Superior temporal gyrus (tissue), 1 donor: ENCODE measurements at regions not wholly inside any gene's neighbourhood (a gene's known extent, or its start where the extent isn't known, plus 50 kb on each side); places are given as distances from the start of the nearest gene placed in this dataset.

Experiments
- DNase-seq: peaks from one replicate; pipeline ENCODE4 v3.0.0-alpha.2; 2016; ENCODE audit errors: extremely low spot score

DNA sequence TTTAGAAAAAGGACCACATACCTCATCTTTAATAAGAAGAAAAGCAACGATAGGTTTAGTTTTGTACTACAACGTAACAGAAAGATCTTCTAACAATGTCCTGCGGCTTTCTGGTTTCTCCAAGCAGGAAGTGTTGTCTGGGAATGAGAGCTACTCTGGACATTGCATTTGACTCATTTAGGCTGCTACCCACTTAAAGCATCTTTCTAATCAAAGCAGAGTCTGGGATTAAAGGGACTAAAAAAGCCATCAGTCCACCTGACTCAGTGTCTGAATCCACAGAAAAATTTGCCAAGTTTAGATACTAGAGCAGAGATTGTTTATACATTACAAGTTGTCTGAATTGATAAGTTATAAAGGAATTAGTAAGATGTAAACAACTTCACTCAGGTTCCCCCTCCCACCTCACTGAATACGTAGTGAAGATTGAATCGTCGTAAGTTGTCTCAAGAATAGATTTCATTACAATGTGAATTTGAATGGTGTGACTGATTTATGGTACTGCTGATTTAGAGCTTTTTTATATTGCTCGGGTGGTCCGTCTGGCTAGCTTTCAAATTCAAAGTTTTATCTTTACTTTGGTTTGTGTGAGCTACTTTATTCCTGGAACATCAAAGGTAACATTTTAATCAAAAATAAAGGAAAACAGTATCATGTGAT lies 70.2 kb upstream of the SMIM21 start:
- no peak for DNase-seq

DNA sequence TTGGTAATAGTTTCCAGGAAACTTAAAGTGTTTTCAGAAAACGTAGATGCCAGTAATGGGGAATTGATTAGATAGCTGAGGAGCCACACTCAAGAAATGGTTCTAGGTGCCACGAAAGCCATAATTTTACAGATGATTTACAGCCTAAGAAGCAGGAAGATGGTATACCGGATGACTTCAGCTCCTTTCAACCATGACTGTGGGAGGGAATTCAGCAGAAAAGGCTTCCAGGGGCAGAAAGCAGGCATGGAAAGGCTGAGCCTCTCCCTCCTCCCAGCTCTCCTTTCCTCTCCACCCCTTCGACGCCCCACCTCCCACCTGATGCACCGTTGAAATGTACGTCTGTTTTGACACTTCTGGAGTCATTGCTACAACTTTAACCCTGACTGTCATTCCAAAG lies 68.6 kb upstream of the SMIM21 start:
- DNase-seq, result no peak

DNA sequence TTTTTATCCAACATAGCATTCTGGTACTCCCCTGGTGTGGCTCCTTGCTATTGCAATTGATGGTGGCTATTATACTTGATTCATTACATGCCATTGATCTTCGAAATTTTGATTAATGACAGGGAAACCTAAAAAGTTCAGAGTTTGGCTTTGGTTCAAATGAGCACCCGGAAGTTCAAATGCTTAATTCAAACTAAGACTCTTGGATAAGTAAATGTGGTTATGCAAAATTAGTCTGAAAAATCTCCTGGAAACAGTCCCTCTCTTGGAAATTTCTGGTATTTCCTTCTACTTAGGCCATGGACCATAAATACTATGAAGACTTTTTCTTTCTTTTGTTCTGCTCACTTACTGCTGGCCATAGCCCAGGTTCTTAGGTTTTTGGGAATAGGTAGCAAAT lies 65.3 kb upstream of the SMIM21 start:
- no peak for DNase-seq

DNA sequence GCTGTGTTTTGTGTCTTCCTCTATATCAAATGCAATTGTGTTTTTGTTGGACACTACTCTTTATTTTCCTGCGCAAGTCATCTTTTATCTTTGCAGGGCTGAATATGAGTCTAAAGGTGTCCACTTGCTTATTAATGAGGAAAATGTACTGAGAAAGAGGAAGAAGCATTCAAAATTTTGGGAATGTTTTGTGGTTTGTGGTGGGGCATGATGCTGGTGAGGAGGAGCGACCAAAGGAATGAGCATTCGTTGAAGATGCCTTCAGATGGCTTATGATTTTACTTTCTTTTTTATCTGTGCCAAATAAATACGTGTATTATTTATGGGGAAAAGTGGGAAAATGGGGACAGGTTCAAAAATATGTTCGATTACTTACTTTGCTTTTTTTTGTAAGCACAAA lies 63.9 kb upstream of the SMIM21 start:
- no peak for DNase-seq

DNA sequence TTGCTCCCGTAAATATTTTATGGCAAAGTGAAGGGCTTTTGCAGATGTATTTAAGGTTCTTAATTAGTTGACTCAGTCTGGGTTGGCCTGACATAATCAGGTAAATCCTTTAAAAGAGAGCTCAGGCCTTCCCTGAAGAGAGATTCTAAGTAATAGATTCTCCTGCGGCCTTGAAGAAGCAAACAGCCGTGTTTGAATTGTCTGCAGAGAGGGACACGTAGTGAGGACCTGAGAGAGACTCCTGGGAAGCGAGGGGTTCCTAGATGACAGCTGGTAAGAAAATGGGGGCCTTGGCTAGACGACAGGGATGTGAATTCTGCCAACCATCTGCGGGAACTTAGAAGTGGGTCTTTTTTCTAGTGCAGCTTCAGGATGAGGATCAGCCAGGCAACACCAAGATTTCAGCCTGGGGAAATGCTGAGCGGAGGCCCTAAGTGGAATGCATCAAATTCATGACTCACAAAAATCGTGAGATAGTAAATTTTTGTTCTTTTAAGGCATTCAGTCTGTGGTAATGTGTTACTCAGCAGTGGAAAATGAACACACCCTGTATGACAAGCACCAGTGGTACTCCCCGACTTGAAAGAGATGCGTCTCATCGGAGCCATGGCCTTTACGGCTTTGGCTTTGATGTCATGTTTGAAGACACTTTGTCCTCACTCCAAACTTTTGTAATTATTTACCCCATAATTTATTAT lies 62.1 kb upstream of the SMIM21 start:
- DNase-seq, result peak; percentile 19

DNA sequence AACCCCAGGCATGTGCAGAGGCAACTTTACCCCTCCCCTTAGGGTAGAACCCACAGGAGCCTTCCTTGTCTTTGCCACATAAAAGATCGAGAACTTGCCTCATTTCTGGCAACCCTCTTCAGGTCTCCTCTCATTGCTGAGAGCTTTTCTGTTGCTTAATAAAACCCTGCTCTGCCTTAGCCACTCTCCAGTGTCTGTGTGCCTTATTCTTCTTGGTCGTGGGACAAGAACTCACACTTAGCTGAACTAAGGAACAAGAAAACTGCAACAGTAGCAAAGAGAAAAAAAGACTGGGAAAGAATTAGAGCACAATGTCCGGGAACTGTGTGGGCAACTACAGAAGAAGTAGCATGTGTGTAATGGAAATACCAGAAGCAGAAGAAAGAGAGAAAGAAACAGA lies 56.2 kb upstream of the SMIM21 start:
- DNase-seq, result no peak

DNA sequence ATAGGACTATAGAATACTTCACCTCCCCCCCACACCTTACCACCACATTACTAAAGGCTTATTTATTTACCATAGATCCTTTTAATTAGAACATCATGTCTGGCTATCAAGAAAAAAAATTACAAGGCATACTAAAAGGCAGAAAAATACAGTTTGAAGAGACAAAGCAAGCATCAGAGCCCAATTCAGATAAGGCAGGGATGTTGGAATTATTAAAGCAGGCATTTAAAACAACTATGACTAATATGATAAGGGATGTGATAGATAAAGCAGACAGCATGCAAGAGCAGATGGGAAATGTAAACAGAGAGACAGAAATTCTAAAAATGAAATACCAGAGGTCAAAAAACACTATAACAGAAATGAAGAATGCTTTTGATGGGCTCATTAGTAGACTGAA lies 55.4 kb upstream of the SMIM21 start:
- DNase-seq, result no peak

DNA sequence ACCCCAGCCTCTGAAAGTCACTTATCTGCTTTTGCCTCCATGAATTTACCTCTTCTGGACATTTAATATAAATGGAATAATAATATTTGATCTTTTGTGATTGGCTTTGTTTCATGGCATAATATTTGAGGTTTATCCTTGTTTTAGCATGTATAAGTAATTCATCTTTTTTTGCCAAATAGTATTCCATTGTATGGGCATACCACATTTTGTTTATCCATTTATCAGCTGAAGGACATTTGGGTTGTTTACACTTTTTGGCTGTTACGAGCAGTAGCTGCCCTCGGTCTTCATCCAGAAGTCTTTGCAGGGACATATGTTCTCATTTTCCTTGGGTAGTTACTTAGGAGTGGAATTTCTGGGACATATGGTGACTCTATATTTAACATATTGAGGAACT lies 53.0 kb upstream of the SMIM21 start:
- no peak for DNase-seq

DNA sequence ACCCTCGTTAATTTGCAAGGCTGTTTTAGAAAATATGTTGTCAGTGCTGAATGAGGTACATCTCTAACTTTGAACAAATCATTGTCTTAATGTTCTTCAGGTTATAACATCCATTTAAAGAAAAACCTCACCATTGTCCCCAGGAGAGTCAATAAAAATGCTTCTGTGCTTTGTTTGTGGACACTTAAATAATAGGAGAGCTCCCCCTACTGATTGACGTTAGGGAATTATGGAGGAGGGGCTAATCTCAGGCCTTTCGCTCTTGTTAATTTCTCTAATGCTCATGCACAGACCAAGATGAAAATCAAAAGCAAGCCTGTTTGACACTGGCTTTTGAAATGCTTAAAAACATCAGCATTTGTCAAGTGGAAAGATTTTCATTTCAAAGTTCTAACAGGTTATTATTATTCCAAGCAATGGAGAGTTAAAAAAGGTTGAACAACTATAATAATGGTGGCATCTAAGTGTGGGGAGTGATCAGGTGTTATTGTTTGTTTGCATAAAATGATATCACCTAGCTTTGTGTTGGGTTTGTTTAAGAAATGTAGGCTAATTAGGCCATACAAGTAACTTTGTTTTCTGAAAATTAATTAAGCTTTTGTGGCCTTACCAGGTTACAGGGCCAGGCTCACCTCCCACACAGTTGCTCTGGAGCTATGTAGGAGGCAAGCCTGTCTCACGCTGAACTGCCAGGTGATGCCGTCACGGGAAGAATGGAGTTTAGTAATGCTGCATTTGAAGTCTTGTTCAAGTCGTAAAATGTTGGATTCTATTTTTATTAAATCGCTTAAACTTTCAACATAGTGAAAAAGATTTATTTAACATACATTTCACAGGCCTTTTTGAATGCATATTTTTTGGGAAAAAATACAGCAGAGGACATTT lies 51.7 kb upstream of the SMIM21 start:
- DNase-seq, result peak; percentile 79

DNA sequence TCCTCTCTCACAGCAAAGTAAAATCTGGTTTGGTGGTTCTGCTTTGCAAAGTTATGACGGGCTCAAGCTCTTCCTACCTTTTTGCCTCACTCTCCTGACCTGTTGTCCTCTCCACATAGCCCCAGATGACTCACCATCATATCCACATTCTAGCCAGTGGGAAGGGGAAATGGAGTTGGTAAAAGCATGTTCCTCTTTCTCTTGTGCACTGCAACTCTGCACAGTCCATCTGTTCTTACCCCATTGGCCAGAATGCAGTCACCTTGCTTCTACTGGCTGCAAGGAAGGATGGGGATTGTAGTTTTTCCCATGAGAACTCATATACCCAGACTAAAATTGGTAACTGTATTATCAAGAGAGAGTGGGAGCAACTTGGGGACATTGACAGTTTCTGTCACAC lies 50.4 kb upstream of the SMIM21 start:
- DNase-seq, result no peak
